ENCODE measurements at regions not wholly inside any gene's neighbourhood (a gene's known extent, or its start where the extent isn't known, plus 50 kb on each side); places are given as distances from the start of the nearest gene placed in this dataset.

- Histone ChIP-seq H3K9me3 (ENCODE audit: control insufficient read depth in 3 of 3, low read length in 3 of 3) (no peaks in the 10 kb centered on the region), H3K27me3 (ENCODE audit: control insufficient read depth in 3 of 3, insufficient read depth in 3 of 3, low read length in 3 of 3) (no peaks in the 10 kb centered on the region), H3K27ac (ENCODE audit: low read depth, low read length) (no peak overlapping the region), H3K4me3 (ENCODE audit: low read length in 3 of 3) (no peak overlapping the region), H3K36me3 (ENCODE audit: control insufficient read depth in 3 of 3, insufficient read depth in 3 of 3, low read length in 3 of 3) (no peaks in the 10 kb centered on the region), H3K4me1 (ENCODE audit: control insufficient read depth in 3 of 3, insufficient read depth in 3 of 3, low read length in 3 of 3) (no peaks in the 10 kb centered on the region), H3K9ac (ENCODE audit: low read depth in 1 of 3, low read length in 3 of 3) (no peak overlapping the region)
Measured at GRCh38 chr4:136438645-136439044, 1093.6 kb downstream of the PCDH18 start.

- H3K4me3 ChIP-seq (ENCODE audit: low read length in 3 of 3): no peak overlapping the region
Measured at GRCh38 chr4:136424052-136424451, 1108.2 kb downstream of the PCDH18 start.

GRCh38 chr4:136414981-136415380 lies 1117.3 kb downstream of the PCDH18 start:
- H3K27me3 ChIP-seq (ENCODE audit: control insufficient read depth in 3 of 3, insufficient read depth in 3 of 3, low read length in 3 of 3): no peaks in the 10 kb centered on the region
- H3K36me3 ChIP-seq (ENCODE audit: control insufficient read depth in 3 of 3, insufficient read depth in 3 of 3, low read length in 3 of 3): no peaks in the 10 kb centered on the region
- H3K27ac ChIP-seq (ENCODE audit: low read depth, low read length): no peak overlapping the region
- no peaks in the 10 kb centered on the region for H3K9me3 ChIP-seq (ENCODE audit: control insufficient read depth in 3 of 3, low read length in 3 of 3)
- no peak overlapping the region for H3K9ac ChIP-seq (ENCODE audit: low read depth in 1 of 3, low read length in 3 of 3)
- no peaks in the 10 kb centered on the region for H3K4me1 ChIP-seq (ENCODE audit: control insufficient read depth in 3 of 3, insufficient read depth in 3 of 3, low read length in 3 of 3)
- H3K4me3 ChIP-seq (ENCODE audit: low read length in 3 of 3): no peak overlapping the region

More at GRCh38 chr4:136424052-136424451, 1108.2 kb downstream of the PCDH18 start:
- no peaks in the 10 kb centered on the region for H3K9me3 ChIP-seq (ENCODE audit: control insufficient read depth in 3 of 3, low read length in 3 of 3)
- no peaks in the 10 kb centered on the region for H3K4me1 ChIP-seq (ENCODE audit: control insufficient read depth in 3 of 3, insufficient read depth in 3 of 3, low read length in 3 of 3)
- H3K36me3 ChIP-seq (ENCODE audit: control insufficient read depth in 3 of 3, insufficient read depth in 3 of 3, low read length in 3 of 3): no peaks in the 10 kb centered on the region
- no peak overlapping the region for H3K9ac ChIP-seq (ENCODE audit: low read depth in 1 of 3, low read length in 3 of 3)
- H3K27me3 ChIP-seq (ENCODE audit: control insufficient read depth in 3 of 3, insufficient read depth in 3 of 3, low read length in 3 of 3): no peaks in the 10 kb centered on the region
- H3K27ac ChIP-seq (ENCODE audit: low read depth, low read length): no peak overlapping the region

GRCh38 chr4:136412708-136413107 lies 1119.6 kb downstream of the PCDH18 start:
- no peaks in the 10 kb centered on the region for H3K27me3 ChIP-seq (ENCODE audit: control insufficient read depth in 3 of 3, insufficient read depth in 3 of 3, low read length in 3 of 3)
- H3K9me3 ChIP-seq (ENCODE audit: control insufficient read depth in 3 of 3, low read length in 3 of 3): no peaks in the 10 kb centered on the region
- no peak overlapping the region for H3K4me3 ChIP-seq (ENCODE audit: low read length in 3 of 3)
- no peak overlapping the region for H3K9ac ChIP-seq (ENCODE audit: low read depth in 1 of 3, low read length in 3 of 3)
- H3K36me3 ChIP-seq (ENCODE audit: control insufficient read depth in 3 of 3, insufficient read depth in 3 of 3, low read length in 3 of 3): no peaks in the 10 kb centered on the region
- H3K27ac ChIP-seq (ENCODE audit: low read depth, low read length): no peak overlapping the region
- H3K4me1 ChIP-seq (ENCODE audit: control insufficient read depth in 3 of 3, insufficient read depth in 3 of 3, low read length in 3 of 3): no peaks in the 10 kb centered on the region

- H3K4me3 ChIP-seq (ENCODE audit: low read length in 3 of 3): no peak overlapping the region
- no peak overlapping the region for H3K9ac ChIP-seq (ENCODE audit: low read depth in 1 of 3, low read length in 3 of 3)
- no peaks in the 10 kb centered on the region for H3K4me1 ChIP-seq (ENCODE audit: control insufficient read depth in 3 of 3, insufficient read depth in 3 of 3, low read length in 3 of 3)
- H3K27ac ChIP-seq (ENCODE audit: low read depth, low read length): no peak overlapping the region
- no peaks in the 10 kb centered on the region for H3K9me3 ChIP-seq (ENCODE audit: control insufficient read depth in 3 of 3, low read length in 3 of 3)
- no peaks in the 10 kb centered on the region for H3K27me3 ChIP-seq (ENCODE audit: control insufficient read depth in 3 of 3, insufficient read depth in 3 of 3, low read length in 3 of 3)
- no peaks in the 10 kb centered on the region for H3K36me3 ChIP-seq (ENCODE audit: control insufficient read depth in 3 of 3, insufficient read depth in 3 of 3, low read length in 3 of 3)
Measured at GRCh38 chr4:136400829-136401228, 1131.5 kb downstream of the PCDH18 start.

GRCh38 chr4:136395212-136395722 lies 1137.0 kb downstream of the PCDH18 start:
- Histone ChIP-seq H3K4me1 (ENCODE audit: control insufficient read depth in 3 of 3, insufficient read depth in 3 of 3, low read length in 3 of 3) (no peaks in the 10 kb centered on the region), H3K36me3 (ENCODE audit: control insufficient read depth in 3 of 3, insufficient read depth in 3 of 3, low read length in 3 of 3) (no peaks in the 10 kb centered on the region), H3K9me3 (ENCODE audit: control insufficient read depth in 3 of 3, low read length in 3 of 3) (no peaks in the 10 kb centered on the region), H3K27me3 (ENCODE audit: control insufficient read depth in 3 of 3, insufficient read depth in 3 of 3, low read length in 3 of 3) (no peaks in the 10 kb centered on the region), H3K9ac (ENCODE audit: low read depth in 1 of 3, low read length in 3 of 3) (no peak overlapping the region), H3K27ac (ENCODE audit: low read depth, low read length) (no peak overlapping the region), H3K4me3 (ENCODE audit: low read length in 3 of 3) (no peak overlapping the region)

- no peaks in the 10 kb centered on the region for H3K36me3 ChIP-seq (ENCODE audit: control insufficient read depth in 3 of 3, insufficient read depth in 3 of 3, low read length in 3 of 3)
- H3K27me3 ChIP-seq (ENCODE audit: control insufficient read depth in 3 of 3, insufficient read depth in 3 of 3, low read length in 3 of 3): no peaks in the 10 kb centered on the region
- H3K9ac ChIP-seq (ENCODE audit: low read depth in 1 of 3, low read length in 3 of 3): no peak overlapping the region
- no peak overlapping the region for H3K4me3 ChIP-seq (ENCODE audit: low read length in 3 of 3)
- no peaks in the 10 kb centered on the region for H3K9me3 ChIP-seq (ENCODE audit: control insufficient read depth in 3 of 3, low read length in 3 of 3)
- no peaks in the 10 kb centered on the region for H3K4me1 ChIP-seq (ENCODE audit: control insufficient read depth in 3 of 3, insufficient read depth in 3 of 3, low read length in 3 of 3)
- H3K27ac ChIP-seq (ENCODE audit: low read depth, low read length): no peak overlapping the region
Measured at GRCh38 chr4:136392576-136392975, 1139.7 kb downstream of the PCDH18 start.

GRCh38 chr4:136390824-136391223 lies 1141.5 kb downstream of the PCDH18 start:
- H3K9ac ChIP-seq (ENCODE audit: low read depth in 1 of 3, low read length in 3 of 3): no peak overlapping the region
- no peaks in the 10 kb centered on the region for H3K4me1 ChIP-seq (ENCODE audit: control insufficient read depth in 3 of 3, insufficient read depth in 3 of 3, low read length in 3 of 3)
- no peaks in the 10 kb centered on the region for H3K36me3 ChIP-seq (ENCODE audit: control insufficient read depth in 3 of 3, insufficient read depth in 3 of 3, low read length in 3 of 3)
- no peak overlapping the region for H3K27ac ChIP-seq (ENCODE audit: low read depth, low read length)
- H3K27me3 ChIP-seq (ENCODE audit: control insufficient read depth in 3 of 3, insufficient read depth in 3 of 3, low read length in 3 of 3): no peaks in the 10 kb centered on the region
- H3K4me3 ChIP-seq (ENCODE audit: low read length in 3 of 3): no peak overlapping the region
- no peaks in the 10 kb centered on the region for H3K9me3 ChIP-seq (ENCODE audit: control insufficient read depth in 3 of 3, low read length in 3 of 3)

- Histone ChIP-seq H3K4me3 (ENCODE audit: low read length in 3 of 3) (no peak overlapping the region), H3K9me3 (ENCODE audit: control insufficient read depth in 3 of 3, low read length in 3 of 3) (no peaks in the 10 kb centered on the region), H3K9ac (ENCODE audit: low read depth in 1 of 3, low read length in 3 of 3) (no peak overlapping the region), H3K36me3 (ENCODE audit: control insufficient read depth in 3 of 3, insufficient read depth in 3 of 3, low read length in 3 of 3) (no peaks in the 10 kb centered on the region), H3K27me3 (ENCODE audit: control insufficient read depth in 3 of 3, insufficient read depth in 3 of 3, low read length in 3 of 3) (no peaks in the 10 kb centered on the region), H3K4me1 (ENCODE audit: control insufficient read depth in 3 of 3, insufficient read depth in 3 of 3, low read length in 3 of 3) (no peaks in the 10 kb centered on the region), H3K27ac (ENCODE audit: low read depth, low read length) (no peak overlapping the region)
Measured at GRCh38 chr4:136383082-136383481, 1149.2 kb downstream of the PCDH18 start.

GRCh38 chr4:136371231-136371630 lies 1161.1 kb downstream of the PCDH18 start:
- H3K9me3 ChIP-seq (ENCODE audit: control insufficient read depth in 3 of 3, low read length in 3 of 3): no peaks in the 10 kb centered on the region

GRCh38 chr4:136369073-136369472 lies 1163.2 kb downstream of the PCDH18 start:
- no peaks in the 10 kb centered on the region for H3K36me3 ChIP-seq (ENCODE audit: control insufficient read depth in 3 of 3, insufficient read depth in 3 of 3, low read length in 3 of 3)
- no peak overlapping the region for H3K4me3 ChIP-seq (ENCODE audit: low read length in 3 of 3)
- H3K9ac ChIP-seq (ENCODE audit: low read depth in 1 of 3, low read length in 3 of 3): no peak overlapping the region
- no peaks in the 10 kb centered on the region for H3K27me3 ChIP-seq (ENCODE audit: control insufficient read depth in 3 of 3, insufficient read depth in 3 of 3, low read length in 3 of 3)
- H3K4me1 ChIP-seq (ENCODE audit: control insufficient read depth in 3 of 3, insufficient read depth in 3 of 3, low read length in 3 of 3): no peaks in the 10 kb centered on the region
- no peak overlapping the region for H3K27ac ChIP-seq (ENCODE audit: low read depth, low read length)
- H3K9me3 ChIP-seq (ENCODE audit: control insufficient read depth in 3 of 3, low read length in 3 of 3): no peaks in the 10 kb centered on the region

More at GRCh38 chr4:136371231-136371630, 1161.1 kb downstream of the PCDH18 start:
- H3K4me3 ChIP-seq (ENCODE audit: low read length in 3 of 3): no peak overlapping the region
- no peak overlapping the region for H3K27ac ChIP-seq (ENCODE audit: low read depth, low read length)
- no peak overlapping the region for H3K9ac ChIP-seq (ENCODE audit: low read depth in 1 of 3, low read length in 3 of 3)
- H3K36me3 ChIP-seq (ENCODE audit: control insufficient read depth in 3 of 3, insufficient read depth in 3 of 3, low read length in 3 of 3): no peaks in the 10 kb centered on the region
- H3K27me3 ChIP-seq (ENCODE audit: control insufficient read depth in 3 of 3, insufficient read depth in 3 of 3, low read length in 3 of 3): no peaks in the 10 kb centered on the region
- H3K4me1 ChIP-seq (ENCODE audit: control insufficient read depth in 3 of 3, insufficient read depth in 3 of 3, low read length in 3 of 3): no peaks in the 10 kb centered on the region
